VCaP (cell line): ENCODE measurements at regions not wholly inside any gene's neighbourhood (a gene's known extent, or its start where the extent isn't known, plus 50 kb on each side); places are given as distances from the start of the nearest gene placed in this dataset.

Experiments used
- H3K27ac ChIP-seq: fragments of 450-650 bp; 2 replicates; pipeline ENCODE4 v1.5.1; 2017
- CTCF ChIP-seq: fragments of 450-650 bp; conservative IDR thresholded peaks from 2 replicates; pipeline ENCODE4 v1.5.1; 2017; ENCODE audit warnings: mild to moderate bottlenecking, moderate library complexity

- TF ChIP-seq CTCF, result no peak
- H3K27ac ChIP-seq, result no peak overlapping the region
Observed at GRCh38 chr3:98974442-98974841, 72.9 kb upstream of the DCBLD2 start.

GRCh38 chr3:98972720-98973119 is 71.2 kb upstream of the DCBLD2 start:
- no peak for TF ChIP-seq CTCF
- no peak overlapping the region for H3K27ac ChIP-seq

GRCh38 chr3:98972155-98972554 is 70.7 kb upstream of the DCBLD2 start:
- no peak for TF ChIP-seq CTCF
- no peak overlapping the region for H3K27ac ChIP-seq

- no peak for TF ChIP-seq CTCF
- H3K27ac ChIP-seq, result no peak overlapping the region
Observed at GRCh38 chr3:98971169-98971681, 69.7 kb upstream of the DCBLD2 start.

GRCh38 chr3:98969295-98969694 is 67.8 kb upstream of the DCBLD2 start:
- TF ChIP-seq CTCF, result no peak
- H3K27ac ChIP-seq, result no peak overlapping the region

GRCh38 chr3:98968824-98969223 is 67.3 kb upstream of the DCBLD2 start:
- no peak overlapping the region for H3K27ac ChIP-seq
- TF ChIP-seq CTCF, result no peak

- no peak overlapping the region for H3K27ac ChIP-seq
- no peak for TF ChIP-seq CTCF
Observed at GRCh38 chr3:98968347-98968746, 66.9 kb upstream of the DCBLD2 start.

- no peak for TF ChIP-seq CTCF
- H3K27ac ChIP-seq, result no peak overlapping the region
Observed at GRCh38 chr3:98967758-98968157, 66.3 kb upstream of the DCBLD2 start.
